ENCODE measurements at regions not wholly inside any gene's neighbourhood (a gene's known extent, or its start where the extent isn't known, plus 50 kb on each side); places are given as distances from the start of the nearest gene placed in this dataset.

DNA sequence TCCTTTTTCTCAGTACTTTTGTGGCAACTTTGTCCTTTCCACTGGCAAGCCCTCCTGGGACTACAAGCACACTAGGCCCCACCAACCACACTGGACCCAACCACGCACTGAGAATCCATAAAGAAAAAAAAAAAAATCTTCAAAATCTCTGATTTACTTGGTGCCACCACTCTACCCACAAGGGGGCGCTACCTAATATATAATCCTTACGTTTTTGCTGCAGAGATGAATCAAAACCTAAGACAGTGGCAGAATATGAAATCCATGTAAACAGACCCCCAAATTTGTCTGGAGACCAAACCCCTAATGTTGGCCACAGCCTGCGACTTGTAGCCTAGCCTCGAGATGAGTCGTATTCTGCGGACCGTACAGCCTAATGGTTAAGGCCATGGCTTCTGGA is 63.5 kb upstream of the ARHGAP36 start:
- no peak for TF ChIP-seq POLR2A (IDR thresholded peaks at IDR 0.05; ENCODE audit: low read length)
- no peak for TF ChIP-seq GATA1 (IDR thresholded peaks at IDR 0.05; ENCODE audit: low read depth, low read length)

All from erythroblast (primary cell).